ENCODE measurements at regions not wholly inside any gene's neighbourhood (a gene's known extent, or its start where the extent isn't known, plus 50 kb on each side); places are given as distances from the start of the nearest gene placed in this dataset.
"Not testable (repeated sequence)": the region's sequence is repeated elsewhere in the genome, so short reads cannot be mapped to it uniquely, and the experiment has no call there.

DNA sequence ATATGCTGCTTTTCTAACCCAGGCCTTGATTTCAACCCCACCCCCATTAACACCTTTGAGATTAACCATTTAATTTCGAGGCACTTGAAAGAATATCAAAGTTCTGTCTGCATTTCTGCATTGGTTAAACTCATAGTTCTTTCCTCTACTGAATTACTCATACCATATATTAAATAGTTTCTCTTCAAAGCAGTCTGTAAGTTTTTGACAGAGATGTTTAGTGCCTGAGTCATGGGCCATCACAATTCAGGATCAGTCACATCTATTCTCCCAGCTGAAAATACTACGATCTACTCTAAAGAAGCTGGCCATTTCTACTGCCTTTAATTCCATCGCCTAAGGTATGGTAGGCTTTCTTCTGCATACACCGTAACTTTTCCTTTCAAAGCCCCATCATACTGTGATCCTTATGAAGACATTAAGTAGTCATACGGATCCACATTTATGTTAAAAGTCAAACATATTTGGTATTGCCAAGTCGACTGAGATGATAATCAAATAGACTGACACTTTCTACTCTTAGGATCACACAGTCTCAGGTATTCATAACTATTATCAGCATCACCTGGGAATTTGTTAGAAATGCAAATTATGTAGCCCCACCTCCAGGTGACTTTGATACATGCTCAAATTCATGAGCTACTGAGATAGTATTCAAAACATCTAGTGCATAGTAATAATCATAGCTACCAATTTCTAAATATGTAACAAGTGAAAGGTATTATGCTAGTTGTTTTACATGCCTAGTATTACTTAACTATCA, 489.4 kb upstream of the IL12A start:
- ChIA-PET CTCF (ENCODE audit: unreplicated experiment) (no interaction called here), POLR2A (no interaction called here)
- Histone ChIP-seq H3K36me3 (ENCODE audit: insufficient read depth, low read length) (no peaks in the 10 kb centered on the region), H2AFZ (ENCODE audit: low read length) (no peak overlapping the region), H3K4me1 (ENCODE audit: insufficient read depth, low read length, poor library complexity, severe bottlenecking) (no peaks in the 10 kb centered on the region), H3K79me2 (ENCODE audit: insufficient read depth, low read depth, low read length) (no peaks in the 10 kb centered on the region), H4K20me1 (ENCODE audit: insufficient read depth, low read length) (no peaks in the 10 kb centered on the region), H3K4me3 (ENCODE audit: low read depth, low read length, poor library complexity, severe bottlenecking) (no peak overlapping the region), H3K4me2 (ENCODE audit: low read length) (no peak overlapping the region), H3K27ac (ENCODE audit: low read depth, low read length, poor library complexity, severe bottlenecking) (no peak overlapping the region), H3K9me3 (ENCODE audit: low read length) (no peaks in the 10 kb centered on the region), H3K9me2 (ENCODE audit: insufficient read depth, low read length) (no peaks in the 10 kb centered on the region)
- TF ChIP-seq CTCF (conservative IDR thresholded peaks at IDR 0.05; ENCODE audit: low read length), result no peak
- TF ChIP-seq EZH2phosphoT487 (IDR thresholded peaks at IDR 0.05; ENCODE audit: borderline replicate concordance, low read depth, low read length), result no peak
- DNase-seq (ENCODE audit: low spot score), result no peak
- no TSS peak for BruUV-seq (replicated peaks)
- intact Hi-C loops (cut with micrococcal nuclease; ENCODE audit: unreplicated experiment), result no loop called here

DNA sequence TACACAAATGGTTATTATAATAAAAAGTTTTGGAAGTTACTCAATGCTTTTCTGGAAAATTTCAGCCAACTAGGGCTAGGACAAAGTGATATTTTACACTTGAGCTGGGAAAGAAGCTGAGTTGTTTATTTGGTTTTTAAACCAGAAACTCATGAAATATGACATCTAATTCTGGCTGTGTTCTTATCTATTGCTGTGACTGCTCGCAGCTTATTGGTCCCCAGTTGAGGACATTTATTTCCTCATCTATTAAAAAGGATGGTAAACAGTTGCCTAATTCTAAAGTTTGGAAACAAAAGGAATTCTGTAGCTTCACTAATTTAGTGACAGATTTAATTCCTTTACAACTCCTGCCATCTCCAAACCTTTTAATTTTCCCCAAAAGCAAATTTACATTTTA, 487.6 kb upstream of the IL12A start:
- no peak overlapping the region for H3K27ac ChIP-seq (ENCODE audit: low read depth, low read length, poor library complexity, severe bottlenecking)
- intact Hi-C loops (cut with micrococcal nuclease; ENCODE audit: unreplicated experiment), result no loop called here
- POLR2A ChIA-PET, result interaction anchor here (0.7 to 1.3 kb wide), 2 partner anchors 25 to 398 kb away, joined by 3 to 5 read pairs; no protein-coding TSS in a partner anchor
- no peaks in the 10 kb centered on the region for H4K20me1 ChIP-seq (ENCODE audit: insufficient read depth, low read length)
- no peak for DNase-seq (ENCODE audit: low spot score)
- no peak for TF ChIP-seq EZH2phosphoT487 (IDR thresholded peaks at IDR 0.05; ENCODE audit: borderline replicate concordance, low read depth, low read length)
- no peak for TF ChIP-seq CTCF (conservative IDR thresholded peaks at IDR 0.05; ENCODE audit: low read length)
- no peak overlapping the region for H2AFZ ChIP-seq (ENCODE audit: low read length)
- H3K9me2 ChIP-seq (ENCODE audit: insufficient read depth, low read length), result no peaks in the 10 kb centered on the region
- H3K4me2 ChIP-seq (ENCODE audit: low read length), result no peak overlapping the region
- no peaks in the 10 kb centered on the region for H3K79me2 ChIP-seq (ENCODE audit: insufficient read depth, low read depth, low read length)
- no peaks in the 10 kb centered on the region for H3K4me1 ChIP-seq (ENCODE audit: insufficient read depth, low read length, poor library complexity, severe bottlenecking)
- no TSS peak for BruUV-seq (replicated peaks)
- no peaks in the 10 kb centered on the region for H3K9me3 ChIP-seq (ENCODE audit: low read length)
- H3K36me3 ChIP-seq (ENCODE audit: insufficient read depth, low read length), result no peaks in the 10 kb centered on the region
- CTCF ChIA-PET (ENCODE audit: unreplicated experiment), result no interaction called here
- no peak overlapping the region for H3K4me3 ChIP-seq (ENCODE audit: low read depth, low read length, poor library complexity, severe bottlenecking)

DNA sequence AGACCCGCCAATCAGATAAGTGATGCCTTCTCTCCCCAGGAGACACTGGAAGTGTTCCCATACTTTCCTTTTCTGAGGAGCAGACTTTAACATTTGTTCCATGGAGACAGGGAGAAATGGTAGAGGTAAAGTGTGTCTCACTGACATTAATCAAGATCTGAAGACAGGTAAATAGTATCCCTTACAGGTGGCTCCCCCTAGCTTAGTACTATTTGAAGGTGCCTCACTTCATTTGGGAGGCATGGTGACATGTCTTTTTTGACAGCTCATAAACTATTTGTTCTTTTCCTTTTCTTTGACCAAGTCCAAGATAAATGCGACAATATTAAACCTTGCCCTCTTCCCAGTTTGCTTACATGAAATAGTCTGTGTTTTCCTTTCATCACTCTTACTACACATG, 485.6 kb upstream of the IL12A start:
- Histone ChIP-seq H3K4me3 (ENCODE audit: low read depth, low read length, poor library complexity, severe bottlenecking) (no peak overlapping the region), H4K20me1 (ENCODE audit: insufficient read depth, low read length) (no peaks in the 10 kb centered on the region), H3K4me1 (ENCODE audit: insufficient read depth, low read length, poor library complexity, severe bottlenecking) (no peaks in the 10 kb centered on the region), H3K27ac (ENCODE audit: low read depth, low read length, poor library complexity, severe bottlenecking) (no peak overlapping the region), H3K9me2 (ENCODE audit: insufficient read depth, low read length) (no peaks in the 10 kb centered on the region), H3K79me2 (ENCODE audit: insufficient read depth, low read depth, low read length) (no peaks in the 10 kb centered on the region), H3K4me2 (ENCODE audit: low read length) (no peak overlapping the region), H3K9me3 (ENCODE audit: low read length) (no peaks in the 10 kb centered on the region), H2AFZ (ENCODE audit: low read length) (no peak overlapping the region), H3K36me3 (ENCODE audit: insufficient read depth, low read length) (no peaks in the 10 kb centered on the region)
- no TSS peak for BruUV-seq (replicated peaks)
- POLR2A ChIA-PET, result no interaction called here
- CTCF ChIA-PET (ENCODE audit: unreplicated experiment), result no interaction called here
- intact Hi-C loops (cut with micrococcal nuclease; ENCODE audit: unreplicated experiment), result no loop called here
- no peak for DNase-seq (ENCODE audit: low spot score)
- TF ChIP-seq CTCF (conservative IDR thresholded peaks at IDR 0.05; ENCODE audit: low read length), result no peak
- TF ChIP-seq EZH2phosphoT487 (IDR thresholded peaks at IDR 0.05; ENCODE audit: borderline replicate concordance, low read depth, low read length), result no peak

DNA sequence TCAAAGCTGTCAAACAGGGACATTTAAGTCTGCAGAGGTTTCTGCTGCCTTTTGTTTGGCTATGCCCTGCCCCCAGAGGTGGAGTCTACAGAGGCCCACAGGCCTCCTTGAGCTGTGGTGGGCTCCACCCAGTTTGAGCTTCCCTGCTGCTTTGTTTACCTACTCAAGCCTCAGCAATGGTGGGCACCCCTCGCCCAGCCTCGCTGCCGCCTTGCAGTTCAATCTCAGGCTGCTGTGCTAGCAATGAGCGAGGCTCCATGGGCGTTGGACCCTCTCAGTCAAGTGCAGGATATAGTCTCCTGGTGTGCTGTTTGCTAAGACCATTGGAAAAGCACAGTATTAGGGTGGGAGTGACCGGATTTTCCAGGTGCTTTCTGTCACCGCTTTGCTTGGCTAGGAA, 477.6 kb upstream of the IL12A start:
- H2AFZ ChIP-seq (ENCODE audit: low read length); DNase-seq (ENCODE audit: low spot score); intact Hi-C loops (cut with micrococcal nuclease; ENCODE audit: unreplicated experiment); H3K9me3 ChIP-seq (ENCODE audit: low read length); CTCF ChIA-PET (ENCODE audit: unreplicated experiment); BruUV-seq (replicated peaks); H3K36me3 ChIP-seq (ENCODE audit: insufficient read depth, low read length); H3K4me1 ChIP-seq (ENCODE audit: insufficient read depth, low read length, poor library complexity, severe bottlenecking); H4K20me1 ChIP-seq (ENCODE audit: insufficient read depth, low read length); H3K79me2 ChIP-seq (ENCODE audit: insufficient read depth, low read depth, low read length); H3K9me2 ChIP-seq (ENCODE audit: insufficient read depth, low read length); H3K4me2 ChIP-seq (ENCODE audit: low read length); H3K27ac ChIP-seq (ENCODE audit: low read depth, low read length, poor library complexity, severe bottlenecking); POLR2A ChIA-PET; H3K4me3 ChIP-seq (ENCODE audit: low read depth, low read length, poor library complexity, severe bottlenecking): not testable (repeated sequence)

Measured in OCI-LY7 (cell line).